GM12872 (cell line): ENCODE measurements at regions not wholly inside any gene's neighbourhood (a gene's known extent, or its start where the extent isn't known, plus 50 kb on each side); places are given as distances from the start of the nearest gene placed in this dataset.

ENCODE experiments used
- CTCF ChIP-seq: IDR thresholded peaks from 3 replicates; pipeline ENCODE4 v1.5.1; 2011; ENCODE audit warnings: low read depth, mild to moderate bottlenecking, low read length, moderate library complexity; ENCODE audit not compliant: insufficient read depth

GRCh38 chr5:152995214-152995725, 495.2 kb upstream of the GRIA1 start:
- no peak for TF ChIP-seq CTCF

GRCh38 chr5:153005711-153006110, 484.8 kb upstream of the GRIA1 start:
- TF ChIP-seq CTCF = no peak

- no peak for TF ChIP-seq CTCF
Measured at GRCh38 chr5:153006681-153007080, 483.8 kb upstream of the GRIA1 start.

GRCh38 chr5:153014194-153014593, 476.3 kb upstream of the GRIA1 start:
- TF ChIP-seq CTCF = no peak

GRCh38 chr5:153018121-153018520, 472.3 kb upstream of the GRIA1 start:
- no peak for TF ChIP-seq CTCF

- TF ChIP-seq CTCF = no peak
Measured at GRCh38 chr5:153030755-153031725, 459.4 kb upstream of the GRIA1 start.

- no peak for TF ChIP-seq CTCF
Measured at GRCh38 chr5:153039501-153039900, 451.0 kb upstream of the GRIA1 start.
